Endothelial cell of umbilical vein (primary cell): ENCODE measurements at regions not wholly inside any gene's neighbourhood (a gene's known extent, or its start where the extent isn't known, plus 50 kb on each side); places are given as distances from the start of the nearest gene placed in this dataset.

Source experiments
- BruUV-seq: library from RNA; stranded (reverse); fragments of 400-500 nt; replicated peaks from 2 replicates; lab custom pipeline; 2021; lab: Mats Ljungman, UMichigan
- CTCF ChIA-PET: fragments of 300-600, 350-600 bp; sonication (Branson Sonifier 250); formaldehyde crosslinking; loops from one replicate; lab custom pipeline; 2021; ENCODE audit warnings: antibody characterized with exemption, inconsistent platforms; lab: Charles Lee
- POLR2A ChIA-PET: fragments of 300-600, 350-600 bp; sonication (Branson Sonifier 250); formaldehyde crosslinking; loops from one replicate; lab custom pipeline; 2021; ENCODE audit warnings: antibody characterized with exemption, inconsistent platforms; lab: Charles Lee
- DNase-seq: peaks from one replicate; pipeline ENCODE4 v3.0.0-alpha.2; 2011; ENCODE audit warnings: low read depth, low spot score
- FAIRE-seq: peaks from 2 replicates; lab custom pipeline; 2011; peaks lifted over from hg19 to GRCh38; lab: Jason Lieb, UNC
- H2AFZ ChIP-seq: 2 replicates; pipeline ENCODE4 v1.6.0; 2012; ENCODE audit warnings: low read depth, low read length, control low read depth, inconsistent platforms
- H3K27ac ChIP-seq: 2 replicates; pipeline ENCODE4 v1.5.1; 2011; ENCODE audit warnings: low read depth, mild to moderate bottlenecking, control low read depth, low read length, moderate library complexity; ENCODE audit not compliant: insufficient read depth
- H3K27me3 ChIP-seq, 2 experiments: 2 replicates each; pipeline versions ENCODE4 v1.6.0 to v1.6.1; 2011; ENCODE audit warnings: low read length in 2 of 2, mixed read lengths in 1 of 2; ENCODE audit not compliant: control insufficient read depth in 2 of 2, insufficient read depth in 2 of 2
- H3K36me3 ChIP-seq, 2 experiments: 2 replicates in 1 of 2; 3 replicates in 1 of 2; pipeline ENCODE4 v1.5.1; 2011; ENCODE audit warnings: low read length in 2 of 2, mild to moderate bottlenecking in 1 of 2, moderate library complexity in 1 of 2; ENCODE audit not compliant: control insufficient read depth in 2 of 2, insufficient read depth in 2 of 2; ENCODE audit errors: extremely low read depth in 1 of 2
- H3K4me1 ChIP-seq: 3 replicates; pipeline ENCODE4 v1.5.1; 2011; ENCODE audit warnings: mild to moderate bottlenecking, low read length; ENCODE audit not compliant: control insufficient read depth, insufficient read depth; ENCODE audit errors: extremely low read depth
- H3K4me2 ChIP-seq: 2 replicates; pipeline ENCODE4 v1.6.1; 2011; ENCODE audit warnings: low read length, control low read depth, mixed read lengths; ENCODE audit not compliant: insufficient read depth
- H3K4me3 ChIP-seq, 3 experiments: fragments of 200-600 bp in 1 of 3; sonication (generic), shearing (Covaris generic) in 1 of 3; replicated peaks in 1 of 3; 2 replicates each; pipeline ENCODE4 v1.5.1; 2011 to 2016; ENCODE audit warnings: control low read depth in 3 of 3, low read length in 3 of 3, mild to moderate bottlenecking in 2 of 3, inconsistent platforms in 1 of 3, low read depth in 1 of 3, moderate library complexity in 1 of 3; ENCODE audit not compliant: insufficient read depth in 1 of 3
- H3K79me2 ChIP-seq: 2 replicates; pipeline ENCODE4 v1.6.0; 2012; ENCODE audit warnings: low read length, inconsistent platforms; ENCODE audit not compliant: control insufficient read depth, insufficient read depth
- H3K9ac ChIP-seq: replicated peaks from 2 replicates; pipeline ENCODE3; 2011; ENCODE audit warnings: low read length, control low read depth; ENCODE audit not compliant: insufficient read depth; ENCODE audit errors: extremely low read depth
- H3K9me1 ChIP-seq: replicated peaks from 3 replicates; pipeline ENCODE4 v1.6.0; 2011; ENCODE audit warnings: mild to moderate bottlenecking, low read length; ENCODE audit not compliant: control insufficient read depth, insufficient read depth; ENCODE audit errors: extremely low read depth
- H3K9me3 ChIP-seq: replicated peaks from 2 replicates; pipeline ENCODE4 v1.5.1; 2012; ENCODE audit warnings: low read length, inconsistent platforms; ENCODE audit not compliant: control insufficient read depth, insufficient read depth
- H4K20me1 ChIP-seq: replicated peaks from 2 replicates; pipeline ENCODE3; 2011; ENCODE audit warnings: mild to moderate bottlenecking, low read length; ENCODE audit not compliant: control insufficient read depth, insufficient read depth; ENCODE audit errors: extremely low read depth
- CTCF ChIP-seq, 2 donors: IDR thresholded peaks; 1 replicate in 1 of 2; 2 replicates in 1 of 2; pipeline ENCODE4 v1.5.1; 2011; ENCODE audit warnings: low read length in 2 of 2, mild to moderate bottlenecking in 2 of 2, moderate library complexity in 2 of 2, control low read depth in 1 of 2, inconsistent platforms in 1 of 2, low read depth in 1 of 2; ENCODE audit not compliant: insufficient read depth in 1 of 2; ENCODE audit errors: extremely low read depth in 1 of 2
- EZH2 ChIP-seq: IDR thresholded peaks from 2 replicates; pipeline ENCODE4 v1.6.1; 2012; ENCODE audit warnings: borderline replicate concordance, low read depth, mild to moderate bottlenecking, moderate library complexity, low read length, inconsistent platforms; ENCODE audit not compliant: severe bottlenecking
- FOS ChIP-seq: IDR thresholded peaks from 2 replicates; pipeline ENCODE4 v1.6.1; 2011; ENCODE audit warnings: mild to moderate bottlenecking, low read length, moderate library complexity, borderline replicate concordance; ENCODE audit not compliant: insufficient read depth
- GATA2 ChIP-seq: IDR thresholded peaks from 2 replicates; pipeline ENCODE4 v1.7.0; 2011; ENCODE audit warnings: low read depth, mild to moderate bottlenecking, moderate library complexity, mixed read lengths, low read length; ENCODE audit not compliant: insufficient read length, insufficient read depth
- JUN ChIP-seq: IDR thresholded peaks from 2 replicates; pipeline ENCODE4 v1.6.1; 2011; ENCODE audit warnings: borderline replicate concordance, low read depth; ENCODE audit not compliant: insufficient read length, insufficient read depth
- MAX ChIP-seq: IDR thresholded peaks from 2 replicates; pipeline ENCODE4 v1.6.1; 2011; ENCODE audit not compliant: insufficient read depth, insufficient read length
- MYC ChIP-seq: IDR thresholded peaks from one replicate; pipeline ENCODE4 v1.6.1; 2011; ENCODE audit warnings: mild to moderate bottlenecking, low read depth, low read length
- POLR2A ChIP-seq: IDR thresholded peaks from 2 replicates; pipeline ENCODE4 v1.6.1; 2012; ENCODE audit warnings: low read depth, mild to moderate bottlenecking, control low read depth, low read length
- POLR2AphosphoS5 ChIP-seq: IDR thresholded peaks from 2 replicates; pipeline ENCODE4 v1.6.1; 2012; ENCODE audit warnings: low read depth, mild to moderate bottlenecking, control low read depth, low read length, moderate library complexity; ENCODE audit not compliant: insufficient read depth
- dilution Hi-C: fragments of 300-500 bp; cut with MboI; formaldehyde crosslinking; loops from one replicate; pipeline ENCODE4 v1.15.0; 2019; ENCODE audit warnings: low sequenced_read_pairs; ENCODE audit not compliant: extremely low pct_ligation_motif_present
- intact Hi-C: fragments of 100-400 bp; cut with micrococcal nuclease; formaldehyde crosslinking; loops from one replicate; pipeline ENCODE4 v1.10.0; 2022

- dilution Hi-C loops (no loop called here), intact Hi-C loops (no loop called here)
- ChIA-PET CTCF (no interaction called here), POLR2A (no interaction called here)
- BruUV-seq = no TSS peak
- Histone ChIP-seq H3K79me2 (no peaks in the 10 kb centered on the region), H3K9me1 (no peaks in the 10 kb centered on the region), H4K20me1 (no peaks in the 10 kb centered on the region), H3K27me3 (no peaks in the 10 kb centered on the region), H3K27ac (no peak overlapping the region), H3K4me1 (no peaks in the 10 kb centered on the region), H3K36me3 (no peaks in the 10 kb centered on the region), H3K9ac (no peak overlapping the region), H3K4me3 (no peak overlapping the region), H3K4me2 (no peak overlapping the region), H2AFZ (no peak overlapping the region), H3K9me3 (no peaks in the 10 kb centered on the region)
- no peak for FAIRE-seq
- DNase-seq = no peak
- no peak for TF ChIP-seq POLR2A
- no peak for TF ChIP-seq GATA2
- TF ChIP-seq MAX = no peak
- TF ChIP-seq JUN = no peak
- no peak for TF ChIP-seq FOS
- TF ChIP-seq CTCF (IDR thresholded peaks at IDR 0.05; ENCODE audit: extremely low read depth in 1 of 2, insufficient read depth in 1 of 2, low read depth in 1 of 2, low read length in 2 of 2) = no peak
- no peak for TF ChIP-seq EZH2
- TF ChIP-seq POLR2AphosphoS5 = no peak
- no peak for TF ChIP-seq MYC
Measured at GRCh38 chr3:110629917-110630316, 441.7 kb upstream of the NECTIN3 start.
